K562 (cell line): ENCODE measurements at regions not wholly inside any gene's neighbourhood (a gene's known extent, or its start where the extent isn't known, plus 50 kb on each side); places are given as distances from the start of the nearest gene placed in this dataset.
A peak's percentile ranks its signal among the peaks of the same experiment; 100 is the strongest.

Source experiments
- ATAC-seq: fragments of 200-7000 bp; cut with Tn5 transposase; 3 replicates; pipeline ENCODE4 v1.9.1; 2020; ENCODE audit warnings: moderate library complexity
- BruUV-seq: library from RNA; stranded (reverse); fragments of 400-500 nt; replicated peaks from 2 replicates; lab custom pipeline; 2021; lab: Mats Ljungman, UMichigan
- CTCF ChIA-PET: fragments of 300-600 bp; formaldehyde crosslinking; extraction: SDS; loops from one replicate; lab custom pipeline; 2021; ENCODE audit warnings: low intra/inter-chr PET ratio; lab: Yijun Ruan, JAX
- POLR2A ChIA-PET: fragments of 300-600, 350-650 bp; sonication (Branson Sonifier 250); formaldehyde crosslinking; extraction: SDS; loops from one replicate; lab custom pipeline; 2021; ENCODE audit warnings: antibody characterized with exemption, inconsistent platforms; lab: Yijun Ruan, JAX
- DNase-seq, 4 experiments: peaks; one replicate each; pipeline versions ENCODE4 v3.0.0 to v3.0.0-alpha.2; 2011 to 2018; ENCODE audit warnings: low spot score in 3 of 4, mixed read lengths in 3 of 4; ENCODE audit errors: extremely low read depth in 1 of 4
- FAIRE-seq: peaks from 2 replicates; lab custom pipeline; 2011; peaks lifted over from hg19 to GRCh38; lab: Jason Lieb, UNC
- H2AFZ ChIP-seq: 2 replicates; pipeline ENCODE4 v1.6.0; 2011; ENCODE audit warnings: low read depth, low read length, control low read depth, inconsistent platforms
- H3K27ac ChIP-seq: fragments of 200-600 bp; 3 replicates; pipeline ENCODE4 v1.8.0; 2011; ENCODE audit warnings: low read depth, mild to moderate bottlenecking, control low read depth, inconsistent platforms, low read length, moderate library complexity, mixed read lengths; ENCODE audit errors: extremely low read depth
- H3K27me3 ChIP-seq, 2 experiments: fragments of 300-600 bp in 1 of 2; 2 replicates in 1 of 2; 3 replicates in 1 of 2; pipeline versions ENCODE4 v1.6.0 to v1.8.0; 2011; ENCODE audit warnings: inconsistent platforms in 2 of 2, low read length in 2 of 2, mild to moderate bottlenecking in 1 of 2, mixed read lengths in 1 of 2, moderate library complexity in 1 of 2; ENCODE audit not compliant: control insufficient read depth in 2 of 2, insufficient read depth in 2 of 2
- H3K36me3 ChIP-seq: fragments of 300-600 bp; 3 replicates; pipeline ENCODE4 v1.8.0; 2011; ENCODE audit warnings: mild to moderate bottlenecking, low read length, inconsistent platforms; ENCODE audit not compliant: control insufficient read depth, insufficient read depth
- H3K4me1 ChIP-seq, 2 experiments: fragments of 200-600 bp in 1 of 2; replicated peaks in 1 of 2; 2 replicates in 1 of 2; 3 replicates in 1 of 2; pipeline versions ENCODE4 v1.5.1 to v1.8.0; 2011; ENCODE audit warnings: inconsistent platforms in 2 of 2, low read length in 2 of 2, mild to moderate bottlenecking in 1 of 2, mixed read lengths in 1 of 2, moderate library complexity in 1 of 2; ENCODE audit not compliant: control insufficient read depth in 2 of 2, insufficient read depth in 2 of 2
- H3K4me2 ChIP-seq: 2 replicates; pipeline ENCODE4 v1.6.1; 2011; ENCODE audit warnings: low read length, control low read depth, inconsistent platforms, mixed read lengths; ENCODE audit not compliant: insufficient read depth
- H3K4me3 ChIP-seq: fragments of 200-600 bp; sonication (generic), shearing (Covaris generic); 2 replicates; pipeline ENCODE4 v1.5.1; 2016; ENCODE audit warnings: control low read depth, inconsistent platforms
- H3K79me2 ChIP-seq: fragments of 200-600 bp; 3 replicates; pipeline ENCODE4 v1.8.0; 2011; ENCODE audit warnings: low read length, inconsistent platforms; ENCODE audit not compliant: control insufficient read depth, insufficient read depth
- H3K9ac ChIP-seq, 2 experiments: 2 replicates each; pipeline versions ENCODE4 v1.6.0 to v1.6.1; 2011; ENCODE audit warnings: low read depth in 2 of 2, low read length in 2 of 2, control low read depth in 1 of 2, inconsistent platforms in 1 of 2, mild to moderate bottlenecking in 1 of 2, mixed read lengths in 1 of 2; ENCODE audit not compliant: insufficient read depth in 1 of 2
- H3K9me1 ChIP-seq: one replicate; pipeline ENCODE4 v1.6.0; 2011; ENCODE audit warnings: inconsistent platforms, mild to moderate bottlenecking, low read length, moderate library complexity; ENCODE audit not compliant: control insufficient read depth, insufficient read depth
- H3K9me3 ChIP-seq: replicated peaks from 2 replicates; pipeline ENCODE4 v1.5.1; 2011; ENCODE audit warnings: low read depth, low read length, inconsistent platforms; ENCODE audit not compliant: control insufficient read depth, insufficient read depth
- H4K20me1 ChIP-seq: replicated peaks from 2 replicates; pipeline ENCODE4 v1.6.1; 2011; ENCODE audit warnings: low read length, inconsistent platforms, mixed read lengths; ENCODE audit not compliant: control insufficient read depth, insufficient read depth
- IRF2 ChIP-seq: sonication (generic); formaldehyde crosslinking; IDR thresholded peaks from 2 replicates; pipeline ENCODE4 v1.8.1; 2022; ENCODE audit warnings: mild to moderate bottlenecking, missing genetic modification reagents
- KDM5B ChIP-seq: fragments of 200-600 bp; sonication (generic); IDR thresholded peaks from 2 replicates; pipeline ENCODE4 v1.6.1; 2012; ENCODE audit warnings: low read depth, mild to moderate bottlenecking, moderate library complexity, low read length, control low read depth, inconsistent platforms; ENCODE audit not compliant: insufficient replicate concordance
- MCM5 ChIP-seq: fragments of 450-650 bp; IDR thresholded peaks from 2 replicates; pipeline ENCODE4 v1.6.1; 2016; ENCODE audit warnings: low read depth
- MCM7 ChIP-seq, 2 experiments: fragments of 450-650 bp; IDR thresholded peaks; 2 replicates each; pipeline ENCODE4 v1.6.1; 2016 to 2018
- MTA1 ChIP-seq: fragments of 450-650 bp; IDR thresholded peaks from 2 replicates; pipeline ENCODE4 v1.6.1; 2017; ENCODE audit warnings: borderline replicate concordance
- NFE2 ChIP-seq: IDR thresholded peaks from 2 replicates; pipeline ENCODE4 v1.6.1; 2014; ENCODE audit warnings: antibody characterized with exemption, low read depth
- PATZ1 ChIP-seq: fragments of 250-450 bp; sonication (Bioruptor Pico); IDR thresholded peaks from 2 replicates; pipeline ENCODE4 v1.5.0; 2020; ENCODE audit warnings: mild to moderate bottlenecking, borderline replicate concordance
- RBM39 ChIP-seq: fragments of 200-400 bp; formaldehyde crosslinking; optimal IDR thresholded peaks from 2 replicates; pipeline ENCODE3; 2018; ENCODE audit warnings: low read depth, low read length
- SFPQ ChIP-seq: fragments of 200-400 bp; formaldehyde crosslinking; IDR thresholded peaks from 2 replicates; pipeline ENCODE4 v1.6.1; 2017; ENCODE audit warnings: mild to moderate bottlenecking, low read depth, low read length, moderate library complexity
- SRF ChIP-seq, 2 experiments: fragments of 250-450, 450-650 bp in 1 of 2; sonication (Bioruptor Pico) in 1 of 2; sonication (generic) in 1 of 2; formaldehyde crosslinking; IDR thresholded peaks; 2 replicates each; pipeline versions ENCODE4 v1.5.0 to v1.5.1; 2020 to 2022; ENCODE audit warnings: mild to moderate bottlenecking in 1 of 2, missing genetic modification reagents in 1 of 2
- ZNF699 ChIP-seq: fragments of 250-450 bp; sonication (Bioruptor Pico); IDR thresholded peaks from 2 replicates; pipeline ENCODE4 v1.8.0; 2021; ENCODE audit warnings: mild to moderate bottlenecking, moderate library complexity; ENCODE audit not compliant: insufficient replicate concordance
- ZNF76 ChIP-seq: fragments of 250-450 bp; sonication (Bioruptor Pico); IDR thresholded peaks from 2 replicates; pipeline ENCODE4 v1.4.0; 2020; ENCODE audit warnings: mild to moderate bottlenecking, moderate library complexity, borderline replicate concordance
- WGBS: fragments of 100-300 bp; shearing (Covaris generic); methylation state at CpG from one replicate; pipeline ENCODE4 v1.1.6; 2016; ENCODE audit warnings: low coverage, mixed read lengths; ENCODE audit not compliant: insufficient coverage; ENCODE audit errors: missing lambda C conversion rate; 5-methylcytosine and 5-hydroxymethylcytosine counted together
- in situ Hi-C: fragments of 300-500 bp; cut with MboI; formaldehyde crosslinking; loops from 4 replicates; pipeline ENCODE4 v1.15.0; 2018; ENCODE audit warnings: inconsistent platforms, mixed read lengths
- intact Hi-C: fragments of 100-400 bp; cut with micrococcal nuclease; formaldehyde crosslinking; loops from 2 replicates; pipeline ENCODE4 v1.14.2; 2022

GRCh38 chr1:213330281-213330680 is 279.2 kb downstream of the RPS6KC1 start:
- BruUV-seq = no TSS peak
- in situ Hi-C loops = no loop called here
- no peak for DNase-seq
- Histone ChIP-seq H3K36me3 (no peaks in the 10 kb centered on the region), H3K4me2 (no peak overlapping the region), H3K27ac (no peak overlapping the region), H3K4me3 (no peak overlapping the region), H4K20me1 (no peaks in the 10 kb centered on the region), H3K9ac (no peak overlapping the region), H2AFZ (no peak overlapping the region), H3K27me3 (peaks cover 17 to 33% of the 10 kb centered on the region in 2 experiments), H3K9me1 (no peaks in the 10 kb centered on the region), H3K4me1 (no peaks in the 10 kb centered on the region; a peak in 1 of 5 replicates), H3K9me3 (no peaks in the 10 kb centered on the region), H3K79me2 (no peaks in the 10 kb centered on the region)
- TF ChIP-seq KDM5B (no peak), MCM5 (no peak)
- peak; percentile 58 for FAIRE-seq
- ChIA-PET CTCF (no interaction called here), POLR2A (interaction anchor here (0.6 to 1.0 kb wide), 2 partner anchors 26 to 922 kb away, joined by 3 to 4 read pairs; no protein-coding TSS in a partner anchor)
- ATAC-seq = no peak
- WGBS = 3% methylated on average over 3 of the region's 3 CpGs
- intact Hi-C loops = no loop called here

- Histone ChIP-seq H3K36me3 (no peaks in the 10 kb centered on the region), H3K4me1 (no peaks in the 10 kb centered on the region; a peak in 1 of 5 replicates), H3K9me1 (no peaks in the 10 kb centered on the region), H4K20me1 (no peaks in the 10 kb centered on the region), H2AFZ (no peak overlapping the region), H3K9ac (no peak overlapping the region), H3K27me3 (peaks cover 17 to 33% of the 10 kb centered on the region in 2 experiments), H3K4me3 (no peak overlapping the region), H3K27ac (no peak overlapping the region), H3K79me2 (no peaks in the 10 kb centered on the region), H3K9me3 (no peaks in the 10 kb centered on the region), H3K4me2 (no peak overlapping the region)
- ChIA-PET POLR2A (interaction anchor here (0.6 kb wide), 1 partner anchor 48 kb away, joined by 4 read pairs; no protein-coding TSS in a partner anchor), CTCF (no interaction called here)
- in situ Hi-C loops (no loop called here), intact Hi-C loops (no loop called here)
- DNase-seq (no peak), ATAC-seq (no peak), FAIRE-seq (no peak)
- 0% methylated on average over 4 of the region's 4 CpGs for WGBS
- no TSS peak for BruUV-seq
- TF ChIP-seq ZNF76 (CRISPR knock-in tag) = no peak
- no peak for TF ChIP-seq SFPQ
- no peak for TF ChIP-seq ZNF699 (CRISPR knock-in tag)
- no peak for TF ChIP-seq SRF (CRISPR knock-in tag; IDR thresholded peaks at IDR 0.05)
- no peak for TF ChIP-seq IRF2
- no peak for TF ChIP-seq MTA1
- TF ChIP-seq RBM39 = no peak
- no peak for TF ChIP-seq MCM7 (IDR thresholded peaks at IDR 0.05)
- TF ChIP-seq PATZ1 (CRISPR knock-in tag) = no peak
- TF ChIP-seq NFE2 = no peak
Measured at GRCh38 chr1:213331631-213332175, 280.7 kb downstream of the RPS6KC1 start.
